Activated T-cell treated with anti-CD3 and anti-CD28 coated beads, Interleukin-2, amount 50 U/mL, for 48 hours (primary cell): ENCODE measurements at regions not wholly inside any gene's neighbourhood (a gene's known extent, or its start where the extent isn't known, plus 50 kb on each side); places are given as distances from the start of the nearest gene placed in this dataset.

ENCODE experiments used
- DNase-seq, 2 experiments: peaks; one replicate each; pipeline ENCODE4 v3.0.0-alpha.2; 2020

DNA sequence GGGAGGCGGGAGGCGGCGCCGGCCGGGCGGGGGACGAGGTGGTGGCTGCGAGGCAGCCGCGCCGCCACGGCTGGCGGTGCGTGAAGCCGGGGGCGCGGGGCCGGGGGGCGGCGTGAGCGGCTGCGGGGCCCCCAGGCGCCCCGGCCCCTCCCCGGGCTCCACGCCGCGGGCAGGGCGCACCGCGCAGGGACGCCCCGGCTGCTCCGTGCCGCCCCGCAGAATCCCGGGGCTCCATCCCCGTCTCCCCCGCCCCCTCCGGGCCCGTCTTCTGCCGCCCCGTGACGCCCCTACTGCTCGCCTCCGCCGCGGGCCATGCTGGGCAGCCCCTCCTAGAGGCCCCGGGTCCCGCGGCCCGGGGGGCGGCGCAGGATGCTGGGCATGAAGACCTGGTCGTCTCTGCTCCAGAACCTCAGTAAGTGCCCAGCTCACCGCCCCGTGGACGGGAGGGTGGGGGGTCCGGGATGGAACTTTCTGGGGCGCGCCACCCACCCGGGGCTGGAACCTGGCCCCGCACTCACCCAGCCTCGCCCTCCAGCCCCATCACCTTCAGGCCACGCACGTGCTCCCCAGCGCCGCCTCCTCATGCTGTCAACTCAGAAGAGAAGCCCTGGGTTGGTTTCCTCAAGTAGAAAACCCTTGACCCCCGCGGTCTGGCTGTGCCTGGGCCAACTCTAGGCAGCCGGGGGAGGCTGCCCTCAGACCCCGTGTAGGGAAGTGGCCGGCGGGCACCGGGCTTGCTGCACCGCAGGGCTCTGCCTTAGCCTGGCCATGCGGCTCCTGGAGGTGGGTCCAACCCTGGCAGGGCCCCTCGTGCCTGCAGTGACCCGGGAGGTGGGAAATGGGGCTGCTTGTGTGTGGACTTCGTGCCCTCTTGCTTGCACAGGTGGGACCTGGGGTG is 150.2 kb upstream of the GSE1 start:
- no peak for DNase-seq

DNA sequence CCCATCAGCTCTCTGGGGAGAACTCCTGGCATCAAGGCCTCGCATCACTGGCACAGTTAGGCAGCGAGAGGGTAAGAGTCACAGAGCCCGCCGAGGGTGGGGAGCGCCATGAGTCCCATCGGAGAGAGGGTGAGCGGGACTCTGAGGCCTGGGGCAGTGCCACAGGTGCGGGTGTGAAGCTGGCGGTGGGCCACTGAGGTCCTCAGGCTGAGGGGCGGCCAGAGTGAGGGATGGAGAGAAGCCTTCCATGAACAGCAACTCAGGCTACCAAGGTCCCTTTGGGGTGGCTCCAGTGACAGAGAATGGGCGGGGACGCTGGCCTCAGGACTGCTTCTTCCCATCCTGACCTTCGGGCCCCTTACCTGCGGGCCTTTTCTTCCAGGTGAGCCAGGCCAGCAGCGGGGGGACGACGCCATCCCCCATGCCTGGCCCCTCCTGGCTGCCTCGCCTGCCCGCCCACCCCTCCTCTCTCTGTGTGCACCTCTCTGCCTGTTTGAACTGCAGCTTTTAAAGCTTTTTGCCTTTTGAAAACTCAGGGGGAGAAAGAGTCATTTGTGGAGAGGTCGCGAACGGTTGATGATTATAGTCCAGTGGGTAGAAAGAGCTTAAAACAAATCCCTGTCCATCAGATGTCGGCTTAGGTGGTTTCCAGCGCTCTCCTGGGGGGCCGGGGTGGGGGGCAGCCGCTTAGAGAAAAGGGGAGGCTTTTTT is 149.3 kb upstream of the GSE1 start:
- no peak for DNase-seq

DNA sequence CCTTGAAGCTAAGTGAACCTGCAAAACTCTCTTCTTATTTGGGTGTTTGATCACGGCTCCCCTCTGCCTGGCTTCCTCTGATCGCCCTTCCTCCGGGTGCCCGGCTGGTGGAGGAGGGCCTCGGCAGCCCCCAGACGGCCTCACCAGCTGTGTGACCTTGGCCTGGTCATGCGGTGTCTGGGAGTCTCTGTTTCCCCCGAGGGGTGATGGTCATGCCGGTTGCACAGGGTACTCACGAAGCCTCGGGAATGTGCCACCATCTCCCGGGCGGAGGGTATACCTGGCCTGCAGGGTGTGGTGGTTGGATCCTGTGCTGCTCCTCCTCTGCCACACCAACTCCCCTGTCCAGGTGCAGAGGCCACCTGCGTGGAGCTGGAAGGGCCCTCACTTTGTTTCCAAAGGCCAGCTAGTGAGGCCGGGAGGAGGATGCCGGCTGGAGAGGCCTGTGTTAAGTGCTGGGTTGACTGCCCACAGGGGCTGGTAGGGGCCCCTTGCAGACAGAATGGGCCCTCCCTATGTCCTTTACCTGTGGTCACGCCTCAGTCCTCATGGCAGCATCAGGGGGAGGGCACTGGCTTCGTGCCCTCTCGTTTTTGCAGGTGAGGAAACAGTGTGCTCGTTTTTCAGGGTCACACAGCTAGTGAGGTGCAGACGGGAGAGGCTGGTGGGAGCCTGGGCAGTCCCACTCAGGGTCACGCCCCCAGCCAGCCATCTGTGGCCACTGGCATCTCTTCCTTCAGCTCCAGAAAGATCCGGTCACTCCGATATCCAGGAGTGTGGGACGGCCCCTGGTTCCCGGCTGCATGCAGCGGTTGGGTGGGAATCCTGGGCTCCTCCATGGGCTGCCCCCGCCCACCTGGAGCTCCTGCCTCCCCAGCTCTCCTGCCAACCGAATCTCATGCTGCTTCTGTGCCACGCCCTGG is 148.5 kb upstream of the GSE1 start:
- no peak for DNase-seq

DNA sequence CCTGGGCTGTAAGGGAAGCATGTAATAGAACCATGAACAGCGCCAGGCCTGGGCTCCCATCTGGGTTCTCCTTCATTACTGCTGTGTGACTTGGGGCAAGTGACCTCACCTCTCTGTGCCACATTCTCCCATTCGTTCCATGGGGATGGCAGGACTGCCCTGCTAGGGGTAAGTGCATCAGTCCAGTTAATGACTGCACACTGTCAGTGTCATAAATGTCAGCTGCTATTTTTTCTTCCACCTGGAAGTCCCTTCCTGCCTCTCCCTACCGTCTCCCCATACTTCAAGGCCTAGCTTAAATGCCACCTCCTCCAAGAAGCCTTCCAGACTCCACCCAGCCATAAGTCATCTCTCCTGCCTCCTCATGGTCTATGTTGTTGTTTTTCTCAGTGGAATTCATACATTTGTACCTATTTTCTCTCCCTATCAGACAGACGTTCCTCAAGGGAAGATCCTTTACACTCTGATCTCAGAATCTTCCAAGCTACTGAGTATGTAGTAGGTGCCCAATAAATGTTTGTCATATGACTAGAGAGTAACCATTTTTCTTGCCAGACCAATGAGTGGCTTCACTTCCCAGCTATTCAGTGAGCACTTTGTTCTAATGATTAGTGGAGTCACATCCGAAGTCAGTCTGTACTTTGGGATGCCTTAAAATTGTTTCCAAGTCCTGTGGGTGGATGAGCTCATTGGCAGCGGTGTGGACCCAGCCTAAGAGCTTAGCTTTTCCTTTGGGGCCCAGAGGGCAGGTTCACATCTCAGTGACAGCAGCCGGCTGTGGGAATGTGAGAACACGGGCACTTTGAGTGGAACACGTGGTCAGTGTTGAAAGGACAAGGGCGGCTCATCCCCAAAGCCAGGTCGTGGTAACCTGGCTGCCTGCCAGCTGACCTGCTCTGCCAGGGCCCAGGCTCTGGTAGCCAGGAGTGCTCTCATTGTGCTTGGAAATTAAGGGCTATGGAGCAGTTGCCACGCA is 147.5 kb upstream of the GSE1 start:
- no peak for DNase-seq

DNA sequence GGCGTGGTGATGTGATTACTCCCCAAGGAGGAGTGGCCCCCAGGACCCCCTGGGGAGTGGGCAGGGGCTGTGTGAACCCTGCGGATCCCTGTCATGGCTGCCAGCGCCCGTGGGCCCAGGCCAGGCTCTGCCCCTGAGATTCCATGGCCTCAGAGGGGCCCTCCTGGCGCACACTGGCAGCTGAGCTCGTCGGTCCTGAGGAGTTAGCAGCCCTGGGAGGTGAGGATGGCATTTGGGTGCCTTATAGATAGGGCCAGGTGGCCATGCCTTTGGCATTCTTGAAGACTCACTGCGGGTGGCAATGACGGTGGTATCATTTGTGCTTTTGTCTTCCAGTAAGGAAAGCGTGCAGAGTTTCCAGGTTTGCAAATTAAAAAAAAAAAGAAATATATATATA is 146.8 kb upstream of the GSE1 start:
- DNase-seq: no peak

DNA sequence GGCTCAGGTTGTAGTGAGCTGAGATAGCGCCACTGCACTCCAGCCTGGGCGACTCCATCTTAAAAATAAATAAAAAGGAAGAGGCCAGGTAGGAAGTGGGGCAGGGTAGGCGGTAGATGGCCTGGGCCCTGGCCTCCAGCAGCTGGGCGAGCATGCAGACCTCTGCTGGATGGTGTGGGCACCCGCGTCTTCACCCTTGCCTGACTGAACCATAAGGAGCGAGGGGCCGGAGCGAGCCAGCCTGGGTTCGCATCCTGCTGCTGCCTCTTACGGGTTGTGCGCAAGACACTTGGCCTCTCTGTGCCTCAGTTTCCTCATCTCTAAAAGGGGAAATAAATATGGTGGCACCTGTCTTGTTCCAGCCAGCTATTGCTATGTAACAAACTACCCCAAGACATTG is 146.1 kb upstream of the GSE1 start:
- no peak for DNase-seq

DNA sequence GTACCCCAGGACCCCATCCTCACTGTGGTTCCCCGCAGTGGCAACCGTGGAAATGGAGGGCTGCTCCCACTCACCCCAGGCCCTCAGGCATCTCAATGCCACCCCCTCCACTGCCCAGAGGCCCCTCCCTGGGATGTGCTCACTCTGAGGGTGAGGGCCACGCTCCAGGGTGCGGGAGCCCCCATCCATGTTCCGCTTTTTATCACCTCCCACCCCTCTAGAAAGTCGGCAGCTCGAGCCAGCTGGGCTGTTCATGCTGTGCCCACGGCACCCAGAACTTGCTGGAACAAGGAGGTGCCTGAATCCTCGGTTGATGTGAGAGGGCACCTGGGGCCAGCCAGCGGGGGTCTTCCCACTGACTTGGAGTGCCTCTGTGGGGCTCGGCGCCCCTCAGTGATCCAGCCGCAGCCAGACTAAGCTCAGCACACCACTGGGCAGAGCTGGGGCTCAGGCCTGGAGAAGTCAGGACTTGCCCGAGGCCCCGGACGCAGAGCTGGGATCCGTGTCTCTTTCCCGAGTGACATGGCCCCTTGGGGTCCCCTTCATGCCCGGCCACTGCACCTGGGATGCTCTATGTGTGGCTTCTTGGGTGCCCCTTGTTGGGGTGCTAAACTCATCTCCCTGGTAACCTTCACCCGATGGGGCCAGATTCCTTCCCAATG is 143.1 kb upstream of the GSE1 start:
- DNase-seq: no peak

DNA sequence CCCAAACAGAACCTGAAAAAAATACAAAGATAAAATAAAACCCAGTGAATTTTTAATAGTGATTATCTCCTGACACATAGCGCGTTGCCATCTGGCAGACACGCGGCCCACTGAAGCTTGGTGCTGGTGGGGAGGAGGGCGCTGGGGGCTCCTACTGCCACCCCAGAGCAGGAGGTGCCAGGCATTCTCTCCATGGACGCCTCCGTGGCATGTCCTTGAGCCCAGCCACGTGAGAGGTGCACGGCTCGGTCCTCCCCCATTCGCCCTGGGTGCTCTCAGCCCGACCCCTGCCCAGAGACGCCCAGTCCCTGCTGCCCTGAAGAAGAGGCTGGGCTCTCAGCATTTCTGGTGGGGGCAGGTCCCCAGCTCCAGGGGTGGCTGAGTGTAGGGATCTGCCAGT is 142.2 kb upstream of the GSE1 start:
- no peak for DNase-seq

DNA sequence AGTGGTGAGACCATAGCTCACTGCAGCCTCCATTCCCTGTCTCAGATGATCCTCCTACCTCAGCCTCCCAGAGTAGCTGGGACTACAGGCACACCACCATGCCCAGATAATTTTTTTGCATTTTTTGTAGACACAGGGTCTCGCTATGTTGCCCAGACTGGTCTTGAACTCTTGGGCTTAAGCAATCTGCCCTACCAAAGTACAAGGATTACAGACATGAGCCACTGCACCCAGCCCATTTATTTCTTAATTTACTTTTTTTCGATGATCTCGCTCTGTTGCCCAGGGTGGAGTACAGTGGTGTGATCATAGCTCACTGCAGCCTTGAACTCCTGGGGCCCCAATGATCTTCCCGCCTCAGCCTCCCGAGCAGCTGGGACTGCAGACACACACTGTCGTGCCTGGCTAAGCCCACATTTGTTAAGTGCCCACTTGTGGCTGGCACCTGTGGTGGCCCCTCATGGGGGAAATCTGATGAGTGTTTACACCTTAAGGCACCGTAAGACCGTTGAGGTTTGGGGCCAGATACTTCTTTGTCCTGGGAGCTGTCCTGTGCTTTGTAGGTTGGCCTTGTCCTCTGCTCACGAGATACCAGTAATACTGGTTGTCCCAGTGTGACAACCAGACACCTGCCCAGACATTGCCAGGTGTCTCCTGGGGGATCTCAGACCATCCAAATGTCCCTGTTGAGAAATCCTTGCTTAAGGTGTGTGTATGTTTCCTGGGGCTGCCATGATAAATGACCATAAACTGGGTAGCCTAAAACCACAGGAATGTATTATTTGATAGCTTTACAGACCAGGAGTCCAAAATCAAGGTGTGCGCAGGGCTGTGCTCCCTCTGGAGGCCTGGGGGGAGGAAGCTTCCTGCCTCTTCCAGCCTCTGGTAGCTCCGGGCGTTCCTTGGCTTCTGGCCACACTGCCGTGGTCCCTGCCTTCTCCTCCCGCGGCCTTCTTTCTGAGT is 141.4 kb upstream of the GSE1 start:
- no peak for DNase-seq

DNA sequence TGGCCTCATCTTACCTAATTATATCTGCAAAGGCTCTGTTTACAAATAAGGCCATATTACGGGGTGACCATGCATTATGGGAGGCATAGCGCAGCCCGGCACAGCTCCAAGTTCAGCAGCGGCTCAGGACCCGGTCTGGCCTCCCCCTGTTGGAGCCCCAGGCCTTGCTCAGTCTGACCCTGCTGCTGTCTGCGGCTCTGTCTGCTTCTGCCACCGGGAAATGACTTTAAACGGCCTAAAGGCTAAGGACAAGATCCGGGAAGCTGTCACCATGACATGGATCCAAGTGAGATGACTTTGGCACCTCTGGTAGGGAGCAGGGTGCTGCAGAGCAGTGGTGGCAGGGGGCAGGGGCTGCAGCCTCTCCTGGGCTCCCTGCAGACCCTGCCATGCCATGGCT is 140.6 kb upstream of the GSE1 start:
- DNase-seq: no peak

DNA sequence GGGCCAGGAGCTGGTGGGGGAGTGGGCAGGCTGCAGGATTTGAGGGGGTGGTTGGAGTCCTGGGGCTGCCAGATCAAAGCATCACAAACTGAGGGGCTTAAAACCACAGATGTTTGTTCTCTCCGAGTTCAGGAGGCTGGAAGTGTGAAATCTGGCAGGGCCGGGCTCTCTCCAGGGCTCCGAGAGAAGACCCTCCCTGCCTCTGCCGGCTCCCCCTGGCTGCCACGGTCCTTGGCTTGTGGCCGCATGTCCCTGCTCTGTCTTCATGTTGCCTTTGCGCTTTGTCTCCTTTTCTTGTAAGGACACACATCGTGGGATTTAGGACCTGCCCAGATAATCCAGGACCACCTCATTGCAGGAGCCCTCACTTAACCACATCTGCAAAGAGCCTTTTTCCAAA is 139.8 kb upstream of the GSE1 start:
- DNase-seq: no peak

DNA sequence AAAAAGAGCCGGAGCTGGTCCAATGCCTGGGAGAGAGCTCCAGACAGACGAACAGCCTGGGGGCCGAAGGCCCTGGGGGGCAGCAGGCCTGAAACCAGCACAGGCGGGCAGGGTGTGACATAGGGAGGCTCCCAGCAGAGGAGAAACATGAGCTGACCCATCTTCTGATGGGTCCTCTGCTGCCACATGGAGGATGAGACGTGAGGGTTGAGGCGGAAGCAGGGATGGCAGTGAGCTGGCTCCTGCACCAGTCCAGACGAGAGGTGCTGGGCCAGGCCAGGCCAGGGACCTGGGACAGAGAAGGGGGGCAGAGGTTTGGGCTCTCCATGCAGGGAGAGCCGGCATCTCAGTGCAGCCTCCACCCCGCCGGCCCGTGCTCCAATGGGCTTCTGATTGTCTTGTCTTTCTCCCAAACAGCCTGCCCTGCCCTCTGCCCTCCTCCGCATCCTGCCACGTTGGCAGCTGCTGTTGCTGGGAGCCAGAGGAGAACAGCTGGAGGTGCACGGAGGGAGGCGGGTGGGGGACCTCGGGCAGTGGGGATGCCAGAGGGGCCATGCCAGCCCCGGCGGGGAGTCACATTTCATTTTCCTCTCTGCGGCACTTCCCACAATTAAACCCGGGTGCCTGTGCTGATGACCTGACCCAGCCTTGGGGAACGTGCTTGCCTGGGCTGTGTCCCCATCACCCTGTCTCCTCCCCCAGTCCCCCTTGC is 139.1 kb upstream of the GSE1 start:
- no peak for DNase-seq

DNA sequence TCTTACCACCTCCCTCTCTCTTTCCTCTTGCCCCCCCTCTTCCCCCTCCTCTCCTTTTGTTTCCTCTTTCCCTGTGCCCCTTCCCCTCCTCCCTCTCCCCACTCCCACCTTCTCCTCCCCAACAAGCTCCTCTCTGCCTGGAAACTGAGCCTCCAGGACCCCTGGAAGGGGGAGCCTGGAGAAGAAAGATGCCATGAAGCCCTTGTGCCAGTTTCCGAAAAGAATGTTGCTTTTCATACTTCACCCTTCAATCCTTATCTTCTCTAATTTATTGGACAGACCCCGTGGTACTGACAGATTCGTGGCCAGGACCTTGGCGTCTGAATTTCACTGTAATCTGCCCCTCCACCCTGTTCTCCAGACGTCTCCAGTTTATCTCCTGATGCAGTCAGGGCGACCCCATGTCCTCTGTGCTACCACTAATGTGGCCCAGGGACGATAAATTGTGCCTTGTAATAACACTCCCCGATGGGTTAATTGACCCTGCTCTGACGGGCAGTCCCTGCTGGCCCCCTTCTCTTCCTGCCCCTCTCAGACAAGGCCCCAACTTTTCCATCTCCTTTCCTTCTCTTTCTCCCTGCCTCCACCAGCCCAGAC is 138.4 kb upstream of the GSE1 start:
- DNase-seq: no peak

DNA sequence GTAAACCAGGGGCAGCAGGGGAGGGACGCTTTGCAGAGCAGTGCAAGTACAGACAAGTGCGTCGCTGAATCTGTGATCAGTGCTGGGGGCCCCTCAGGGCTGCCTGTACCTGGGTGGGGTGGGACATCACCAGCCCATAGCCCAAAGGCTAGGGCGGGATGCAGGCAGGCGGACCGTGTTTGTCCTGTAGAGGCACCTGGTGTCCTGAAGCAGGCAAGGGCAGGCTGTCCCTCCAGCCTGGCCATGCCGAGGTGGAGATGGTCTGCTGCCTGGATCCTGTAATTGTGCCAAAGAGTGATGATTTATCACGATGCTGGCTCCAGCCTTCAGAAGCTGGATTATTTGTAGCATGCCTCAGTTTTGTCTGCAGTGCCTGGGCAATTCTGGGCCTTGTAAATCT is 137.9 kb upstream of the GSE1 start:
- no peak for DNase-seq

DNA sequence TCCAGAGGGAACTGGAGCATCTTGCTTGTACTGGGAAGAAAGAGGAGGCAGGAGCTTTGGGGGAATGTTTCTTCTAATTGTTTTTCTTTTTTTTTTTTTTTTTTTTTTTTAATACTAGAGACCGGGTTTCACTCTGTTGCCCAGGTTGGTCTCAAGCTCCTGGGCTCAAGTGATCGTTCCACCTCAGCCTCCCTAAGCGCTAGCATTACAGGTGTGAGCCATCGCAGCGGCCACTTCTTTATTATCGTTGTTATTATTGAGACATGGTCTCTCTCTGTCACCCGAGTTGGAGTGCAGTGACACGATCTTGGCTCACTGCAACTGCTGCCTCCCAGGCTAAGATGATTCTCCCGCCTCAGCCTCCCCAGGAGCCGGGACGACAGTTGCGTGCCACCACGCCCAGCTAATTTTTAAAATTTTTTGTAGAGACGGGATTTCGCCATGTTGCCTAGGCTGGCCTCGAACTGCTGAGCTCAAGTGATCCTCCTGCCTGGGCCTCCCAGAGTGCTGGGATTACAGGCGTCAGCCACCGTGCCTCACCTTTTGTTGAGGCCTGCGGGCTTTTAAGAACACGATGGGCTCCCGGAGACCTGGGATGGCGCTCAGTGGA is 137.3 kb upstream of the GSE1 start:
- DNase-seq: no peak

DNA sequence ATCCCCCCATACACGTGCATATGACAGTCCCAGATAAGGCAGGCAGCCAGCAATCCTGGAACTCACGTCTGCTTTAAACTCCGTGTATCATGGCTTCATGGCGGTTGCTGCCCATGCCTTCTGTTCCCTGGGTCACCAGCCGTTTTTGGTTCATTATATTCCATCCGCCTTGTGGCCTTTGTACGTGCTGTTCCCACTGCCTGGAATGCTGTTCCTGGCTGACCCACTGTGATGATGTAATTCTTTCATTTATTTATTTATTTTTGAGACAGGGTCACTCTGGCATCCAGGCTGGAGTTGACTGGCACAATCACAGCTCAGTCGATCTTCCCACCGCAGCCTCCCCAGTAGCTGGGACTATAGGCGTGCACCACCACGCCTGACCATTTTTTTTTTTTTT is 136.7 kb upstream of the GSE1 start:
- DNase-seq: no peak

DNA sequence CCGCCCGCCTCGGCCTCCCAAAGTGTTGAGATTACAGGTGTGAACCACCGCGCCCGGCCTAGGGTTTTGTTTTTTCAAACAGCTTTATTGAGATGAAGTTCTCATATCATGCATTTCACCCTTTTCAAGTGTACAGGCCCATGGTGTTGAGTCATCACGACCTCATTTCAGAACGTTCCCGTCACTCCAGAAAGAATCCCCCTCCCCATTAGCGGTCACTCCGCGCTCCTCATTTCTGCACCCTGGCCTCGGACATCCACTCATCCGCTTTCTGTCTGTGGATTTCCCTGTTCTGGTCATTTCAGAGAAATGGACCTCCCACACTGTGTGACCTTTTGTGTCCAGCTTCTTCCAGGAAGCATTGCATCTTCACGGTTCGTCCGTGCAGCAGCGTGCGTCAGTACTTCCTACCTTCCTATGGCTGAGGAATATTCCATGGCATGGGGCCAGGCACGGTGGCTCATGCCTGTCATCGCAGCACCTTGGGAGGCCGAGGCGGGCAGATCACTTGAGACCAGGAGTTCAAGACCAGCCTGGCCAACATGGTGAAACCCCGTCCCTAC is 135.2 kb upstream of the GSE1 start:
- DNase-seq: no peak

DNA sequence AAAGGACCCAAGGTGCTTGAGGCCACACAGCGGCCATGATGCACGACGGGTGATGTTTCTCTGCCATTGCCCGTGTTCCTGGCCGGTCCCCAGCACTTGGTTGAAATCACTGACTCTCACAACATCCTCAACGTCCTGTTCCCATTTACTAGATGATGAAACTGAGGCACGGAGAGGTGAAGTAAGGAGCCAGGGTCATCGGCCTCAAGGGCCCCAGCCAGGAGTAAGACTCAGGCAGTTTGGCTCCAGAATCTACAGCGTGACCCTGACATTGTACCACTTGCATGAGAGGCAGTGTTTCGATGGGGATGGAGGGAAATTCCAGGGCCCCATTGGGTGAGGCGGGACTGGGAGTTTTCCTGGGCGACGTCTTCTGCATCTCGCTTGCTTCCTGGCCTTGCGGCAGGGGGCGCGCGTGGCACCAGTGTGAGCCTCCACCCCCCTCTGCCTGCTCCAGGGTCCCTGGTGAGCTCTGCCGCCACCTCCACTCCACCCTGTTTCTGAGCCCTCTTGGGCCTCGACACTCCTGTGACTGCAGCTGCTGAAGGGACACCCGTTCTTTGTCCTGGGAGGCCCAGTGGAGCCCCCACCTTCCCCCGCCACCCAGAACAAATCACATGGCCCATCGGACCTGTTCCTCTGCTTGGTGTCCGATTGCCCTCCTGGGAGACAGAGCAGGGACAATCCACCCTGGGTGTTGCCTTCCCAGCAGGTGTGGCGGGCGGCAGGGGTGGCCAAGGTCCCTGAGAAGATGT is 133.0 kb upstream of the GSE1 start:
- DNase-seq: peak in 1 of 2 experiments; percentile 28
